ENCODE measurements at regions not wholly inside any gene's neighbourhood (a gene's known extent, or its start where the extent isn't known, plus 50 kb on each side); places are given as distances from the start of the nearest gene placed in this dataset.

DNA sequence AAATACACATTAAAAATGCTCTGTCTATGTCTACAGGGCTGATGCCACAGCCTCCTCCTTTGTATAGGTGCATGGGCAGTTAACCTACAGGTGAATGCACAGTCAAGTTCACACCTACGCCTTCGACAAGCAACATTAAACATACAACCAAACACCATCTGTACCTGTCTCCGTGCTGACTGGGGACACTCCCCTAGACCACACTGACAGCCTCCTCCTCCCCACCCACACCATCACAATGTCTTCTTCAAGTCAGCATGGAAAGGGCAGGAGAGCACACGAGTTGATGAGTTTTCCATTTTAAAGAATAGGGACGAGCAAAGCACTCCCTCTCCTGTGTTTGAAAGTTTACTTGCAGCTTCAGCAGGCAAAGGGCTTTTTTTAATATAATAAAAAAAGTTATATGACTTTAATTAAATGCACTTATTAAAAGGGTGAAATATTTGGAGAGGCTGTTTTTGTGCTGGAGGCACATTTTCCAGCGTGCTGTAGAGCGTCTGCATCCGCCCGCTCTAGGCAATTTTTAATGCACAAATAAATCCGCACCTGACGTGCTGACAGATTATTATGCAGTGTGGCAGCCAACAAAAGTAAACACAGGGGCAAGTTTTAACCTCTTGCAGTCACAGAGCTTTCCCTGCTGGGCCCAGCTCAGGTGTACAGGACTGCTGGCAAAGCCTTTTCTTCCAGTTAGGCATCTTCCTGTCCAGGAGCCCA is 367.9 kb downstream of the SOX9 start:
- no peak overlapping the region for H3K27ac ChIP-seq (ENCODE audit: low read depth, low read length)
- no peaks in the 10 kb centered on the region for H3K9me3 ChIP-seq (ENCODE audit: control insufficient read depth in 3 of 3, low read length in 3 of 3)
- peaks cover 0 to 8% (median 6%) of the 10 kb centered on the region in 3 donors for H3K27me3 ChIP-seq (ENCODE audit: control insufficient read depth in 3 of 3, insufficient read depth in 3 of 3, low read length in 3 of 3)
- no peak overlapping the region for H3K4me3 ChIP-seq (ENCODE audit: low read length in 3 of 3)
- H3K36me3 ChIP-seq (ENCODE audit: control insufficient read depth in 3 of 3, insufficient read depth in 3 of 3, low read length in 3 of 3), result no peaks in the 10 kb centered on the region
- H3K9ac ChIP-seq (ENCODE audit: low read depth in 1 of 3, low read length in 3 of 3), result no peak overlapping the region
- H3K4me1 ChIP-seq (ENCODE audit: control insufficient read depth in 3 of 3, insufficient read depth in 3 of 3, low read length in 3 of 3), result no peaks in the 10 kb centered on the region

DNA sequence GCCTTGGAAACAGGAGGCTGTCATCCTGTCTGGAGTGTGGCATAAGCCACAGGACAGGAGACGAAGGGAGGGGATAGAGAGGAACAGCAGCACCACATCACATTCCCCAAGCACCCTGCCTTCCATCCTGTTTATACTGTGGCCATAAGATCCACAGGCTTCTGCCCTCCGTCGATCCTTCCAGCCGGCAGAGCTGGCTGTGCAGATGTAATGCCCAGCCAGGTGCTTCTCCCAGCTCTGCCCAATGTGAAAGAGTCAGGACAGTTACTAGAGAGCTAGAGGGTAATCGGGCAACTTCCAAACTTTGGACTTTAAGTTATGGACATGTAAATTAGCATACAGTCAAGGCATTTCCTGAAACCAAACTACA is 368.4 kb downstream of the SOX9 start:
- H3K9me3 ChIP-seq (ENCODE audit: control insufficient read depth in 3 of 3, low read length in 3 of 3), result no peaks in the 10 kb centered on the region
- no peaks in the 10 kb centered on the region for H3K4me1 ChIP-seq (ENCODE audit: control insufficient read depth in 3 of 3, insufficient read depth in 3 of 3, low read length in 3 of 3)
- no peaks in the 10 kb centered on the region for H3K36me3 ChIP-seq (ENCODE audit: control insufficient read depth in 3 of 3, insufficient read depth in 3 of 3, low read length in 3 of 3)
- H3K9ac ChIP-seq (ENCODE audit: low read depth in 1 of 3, low read length in 3 of 3), result no peak overlapping the region
- no peak overlapping the region for H3K27ac ChIP-seq (ENCODE audit: low read depth, low read length)
- H3K4me3 ChIP-seq (ENCODE audit: low read length in 3 of 3), result no peak overlapping the region
- H3K27me3 ChIP-seq (ENCODE audit: control insufficient read depth in 3 of 3, insufficient read depth in 3 of 3, low read length in 3 of 3), result peaks cover 0 to 8% (median 6%) of the 10 kb centered on the region in 3 donors

DNA sequence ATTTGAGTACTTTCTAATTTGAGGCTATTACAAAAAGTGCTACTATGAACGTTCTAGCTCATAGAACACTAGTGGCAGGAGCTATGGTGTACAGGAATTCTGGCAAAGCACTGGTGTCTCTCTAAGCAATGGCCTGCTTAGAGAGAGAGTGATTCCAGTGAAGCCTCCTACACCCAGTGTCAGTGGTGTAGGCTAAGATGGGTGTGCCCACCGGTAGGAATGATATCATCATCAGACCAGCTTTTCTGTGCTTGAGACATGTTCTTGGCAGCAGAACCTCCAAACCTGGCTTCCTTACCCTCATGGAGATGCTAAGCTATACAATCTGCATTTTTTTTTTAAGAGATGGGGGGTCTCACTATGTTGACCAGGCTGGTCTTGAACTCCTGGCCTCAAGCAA is 370.3 kb downstream of the SOX9 start:
- no peak overlapping the region for H3K27ac ChIP-seq (ENCODE audit: low read depth, low read length)
- H3K36me3 ChIP-seq (ENCODE audit: control insufficient read depth in 3 of 3, insufficient read depth in 3 of 3, low read length in 3 of 3), result no peaks in the 10 kb centered on the region
- H3K27me3 ChIP-seq (ENCODE audit: control insufficient read depth in 3 of 3, insufficient read depth in 3 of 3, low read length in 3 of 3), result peaks cover 0 to 10% (median 6%) of the 10 kb centered on the region in 3 donors

DNA sequence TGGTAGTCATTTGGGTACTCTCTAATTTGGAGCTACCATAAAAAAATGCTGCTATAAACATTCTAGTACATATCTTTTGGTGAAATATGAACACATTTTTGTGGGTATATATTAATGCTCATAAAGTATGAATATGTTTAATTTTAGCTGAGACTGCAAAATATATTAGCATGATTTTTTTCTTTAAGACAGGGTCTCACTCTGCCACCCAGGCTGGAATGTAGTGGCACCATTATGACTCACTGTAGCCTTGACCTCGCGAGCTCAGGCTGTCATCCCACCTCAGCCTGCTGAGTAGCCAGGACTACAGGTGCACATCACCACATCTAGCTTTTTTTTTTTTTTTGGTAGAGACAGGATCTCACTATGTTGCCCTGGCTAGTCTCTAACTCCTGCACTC is 371.7 kb downstream of the SOX9 start:
- Histone ChIP-seq H3K27me3 (ENCODE audit: control insufficient read depth in 3 of 3, insufficient read depth in 3 of 3, low read length in 3 of 3) (peaks cover 0 to 9% (median 6%) of the 10 kb centered on the region in 3 donors), H3K4me3 (ENCODE audit: low read length in 3 of 3) (no peak overlapping the region), H3K9me3 (ENCODE audit: control insufficient read depth in 3 of 3, low read length in 3 of 3) (no peaks in the 10 kb centered on the region), H3K4me1 (ENCODE audit: control insufficient read depth in 3 of 3, insufficient read depth in 3 of 3, low read length in 3 of 3) (no peaks in the 10 kb centered on the region), H3K36me3 (ENCODE audit: control insufficient read depth in 3 of 3, insufficient read depth in 3 of 3, low read length in 3 of 3) (no peaks in the 10 kb centered on the region), H3K27ac (ENCODE audit: low read depth, low read length) (no peak overlapping the region), H3K9ac (ENCODE audit: low read depth in 1 of 3, low read length in 3 of 3) (no peak overlapping the region)

More for the DNA sequence above, 370.3 kb downstream of the SOX9 start:
- Histone ChIP-seq H3K4me1 (ENCODE audit: control insufficient read depth in 3 of 3, insufficient read depth in 3 of 3, low read length in 3 of 3) (no peaks in the 10 kb centered on the region), H3K4me3 (ENCODE audit: low read length in 3 of 3) (no peak overlapping the region), H3K9me3 (ENCODE audit: control insufficient read depth in 3 of 3, low read length in 3 of 3) (no peaks in the 10 kb centered on the region), H3K9ac (ENCODE audit: low read depth in 1 of 3, low read length in 3 of 3) (no peak overlapping the region)

DNA sequence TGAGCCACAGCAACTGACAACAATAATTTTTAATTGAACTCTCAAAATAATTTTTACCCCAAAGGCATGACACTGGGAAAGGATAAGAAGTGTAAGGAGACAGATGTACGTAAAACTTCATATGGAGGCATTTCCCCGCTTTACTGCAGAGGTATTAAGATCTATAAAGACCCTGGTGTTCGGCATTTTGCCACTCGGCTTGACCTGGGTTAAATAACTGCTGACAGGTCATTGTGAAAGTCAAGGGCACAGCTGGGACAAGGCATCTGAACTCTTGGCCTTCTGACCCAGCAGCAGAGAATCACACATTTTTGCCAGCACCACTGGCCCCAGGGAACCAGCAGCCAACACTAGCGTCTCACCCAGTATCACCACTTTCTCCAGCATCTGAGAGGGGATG is 372.1 kb downstream of the SOX9 start:
- H3K4me3 ChIP-seq (ENCODE audit: low read length in 3 of 3), result no peak overlapping the region
- no peak overlapping the region for H3K9ac ChIP-seq (ENCODE audit: low read depth in 1 of 3, low read length in 3 of 3)

DNA sequence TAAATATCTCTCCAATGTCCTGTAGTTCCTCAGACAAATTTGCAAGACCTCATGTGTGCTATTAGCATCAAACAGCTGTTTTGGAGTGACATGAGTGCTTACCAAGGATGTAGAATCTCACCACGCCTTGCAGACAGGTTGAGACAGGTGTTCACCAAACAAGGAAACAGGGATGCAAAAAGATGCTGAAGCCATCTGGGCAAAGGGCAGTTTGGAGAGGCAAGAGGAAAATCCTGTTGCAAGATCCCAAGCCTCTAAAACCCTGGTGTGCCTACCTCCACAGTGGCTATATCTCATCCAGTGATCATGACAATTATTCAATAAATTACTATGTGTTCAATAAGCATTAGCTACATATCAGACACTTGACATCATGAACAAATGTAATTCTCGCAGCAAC is 373.7 kb downstream of the SOX9 start:
- no peaks in the 10 kb centered on the region for H3K4me1 ChIP-seq (ENCODE audit: control insufficient read depth in 3 of 3, insufficient read depth in 3 of 3, low read length in 3 of 3)
- no peak overlapping the region for H3K4me3 ChIP-seq (ENCODE audit: low read length in 3 of 3)
- no peaks in the 10 kb centered on the region for H3K36me3 ChIP-seq (ENCODE audit: control insufficient read depth in 3 of 3, insufficient read depth in 3 of 3, low read length in 3 of 3)
- no peaks in the 10 kb centered on the region for H3K9me3 ChIP-seq (ENCODE audit: control insufficient read depth in 3 of 3, low read length in 3 of 3)
- H3K27ac ChIP-seq (ENCODE audit: low read depth, low read length), result no peak overlapping the region
- peaks cover 0 to 2% (median 0%) of the 10 kb centered on the region in 3 donors for H3K27me3 ChIP-seq (ENCODE audit: control insufficient read depth in 3 of 3, insufficient read depth in 3 of 3, low read length in 3 of 3)
- H3K9ac ChIP-seq (ENCODE audit: low read depth in 1 of 3, low read length in 3 of 3), result no peak overlapping the region

More for the DNA sequence above, 372.1 kb downstream of the SOX9 start:
- Histone ChIP-seq H3K9me3 (ENCODE audit: control insufficient read depth in 3 of 3, low read length in 3 of 3) (no peaks in the 10 kb centered on the region), H3K36me3 (ENCODE audit: control insufficient read depth in 3 of 3, insufficient read depth in 3 of 3, low read length in 3 of 3) (no peaks in the 10 kb centered on the region), H3K27ac (ENCODE audit: low read depth, low read length) (no peak overlapping the region), H3K4me1 (ENCODE audit: control insufficient read depth in 3 of 3, insufficient read depth in 3 of 3, low read length in 3 of 3) (no peaks in the 10 kb centered on the region), H3K27me3 (ENCODE audit: control insufficient read depth in 3 of 3, insufficient read depth in 3 of 3, low read length in 3 of 3) (peaks cover 0 to 5% (median 2%) of the 10 kb centered on the region in 3 donors)

DNA sequence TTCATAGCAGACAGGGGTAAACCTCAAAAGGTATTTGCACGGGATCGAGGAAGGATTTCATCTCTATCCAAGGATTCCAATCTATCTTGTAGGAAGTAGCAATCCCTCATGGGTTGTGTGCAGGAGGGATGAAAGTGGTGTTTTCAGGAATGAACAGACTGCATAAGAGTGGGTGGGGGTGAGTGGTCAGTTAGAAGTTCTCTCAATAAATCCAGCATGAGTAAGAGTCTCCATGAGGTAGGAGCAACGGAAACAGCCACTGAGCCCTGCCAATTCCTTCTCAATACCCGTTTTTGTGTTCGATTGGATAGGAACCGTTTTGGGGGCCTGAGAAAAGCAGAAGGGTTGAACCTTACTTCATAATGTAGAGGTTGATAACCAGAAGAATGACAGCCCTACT is 375.6 kb downstream of the SOX9 start:
- Histone ChIP-seq H3K9ac (ENCODE audit: low read depth in 1 of 3, low read length in 3 of 3) (no peak overlapping the region), H3K4me1 (ENCODE audit: control insufficient read depth in 3 of 3, insufficient read depth in 3 of 3, low read length in 3 of 3) (no peaks in the 10 kb centered on the region), H3K9me3 (ENCODE audit: control insufficient read depth in 3 of 3, low read length in 3 of 3) (no peaks in the 10 kb centered on the region), H3K27ac (ENCODE audit: low read depth, low read length) (no peak overlapping the region), H3K36me3 (ENCODE audit: control insufficient read depth in 3 of 3, insufficient read depth in 3 of 3, low read length in 3 of 3) (no peaks in the 10 kb centered on the region), H3K4me3 (ENCODE audit: low read length in 3 of 3) (no peak overlapping the region), H3K27me3 (ENCODE audit: control insufficient read depth in 3 of 3, insufficient read depth in 3 of 3, low read length in 3 of 3) (peaks cover 0 to 2% (median 0%) of the 10 kb centered on the region in 3 donors)

DNA sequence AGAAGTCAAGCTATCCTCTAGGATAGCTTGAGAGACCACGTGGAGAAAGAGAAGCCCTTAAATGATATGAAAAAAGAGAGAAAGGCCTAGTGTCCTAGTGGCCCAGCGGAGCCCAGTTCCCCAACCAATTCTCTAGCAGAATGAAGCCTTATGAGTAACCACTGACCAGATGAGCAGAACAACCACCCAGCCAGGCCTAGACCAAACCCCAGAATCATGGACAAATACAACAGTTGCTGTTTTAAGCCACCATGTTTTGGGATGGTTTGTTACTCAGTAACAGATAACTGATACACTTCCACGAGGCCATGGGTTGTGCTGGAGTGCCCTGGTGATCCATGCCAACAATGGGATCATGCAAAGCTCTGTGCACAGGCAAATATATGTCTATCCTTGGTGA is 377.1 kb downstream of the SOX9 start:
- no peak overlapping the region for H3K9ac ChIP-seq (ENCODE audit: low read depth in 1 of 3, low read length in 3 of 3)
- H3K4me3 ChIP-seq (ENCODE audit: low read length in 3 of 3), result no peak overlapping the region
- H3K4me1 ChIP-seq (ENCODE audit: control insufficient read depth in 3 of 3, insufficient read depth in 3 of 3, low read length in 3 of 3), result no peaks in the 10 kb centered on the region
- no peaks in the 10 kb centered on the region for H3K9me3 ChIP-seq (ENCODE audit: control insufficient read depth in 3 of 3, low read length in 3 of 3)
- no peak overlapping the region for H3K27ac ChIP-seq (ENCODE audit: low read depth, low read length)
- peaks cover 0 to 2% (median 0%) of the 10 kb centered on the region in 3 donors for H3K27me3 ChIP-seq (ENCODE audit: control insufficient read depth in 3 of 3, insufficient read depth in 3 of 3, low read length in 3 of 3)
- no peaks in the 10 kb centered on the region for H3K36me3 ChIP-seq (ENCODE audit: control insufficient read depth in 3 of 3, insufficient read depth in 3 of 3, low read length in 3 of 3)

DNA sequence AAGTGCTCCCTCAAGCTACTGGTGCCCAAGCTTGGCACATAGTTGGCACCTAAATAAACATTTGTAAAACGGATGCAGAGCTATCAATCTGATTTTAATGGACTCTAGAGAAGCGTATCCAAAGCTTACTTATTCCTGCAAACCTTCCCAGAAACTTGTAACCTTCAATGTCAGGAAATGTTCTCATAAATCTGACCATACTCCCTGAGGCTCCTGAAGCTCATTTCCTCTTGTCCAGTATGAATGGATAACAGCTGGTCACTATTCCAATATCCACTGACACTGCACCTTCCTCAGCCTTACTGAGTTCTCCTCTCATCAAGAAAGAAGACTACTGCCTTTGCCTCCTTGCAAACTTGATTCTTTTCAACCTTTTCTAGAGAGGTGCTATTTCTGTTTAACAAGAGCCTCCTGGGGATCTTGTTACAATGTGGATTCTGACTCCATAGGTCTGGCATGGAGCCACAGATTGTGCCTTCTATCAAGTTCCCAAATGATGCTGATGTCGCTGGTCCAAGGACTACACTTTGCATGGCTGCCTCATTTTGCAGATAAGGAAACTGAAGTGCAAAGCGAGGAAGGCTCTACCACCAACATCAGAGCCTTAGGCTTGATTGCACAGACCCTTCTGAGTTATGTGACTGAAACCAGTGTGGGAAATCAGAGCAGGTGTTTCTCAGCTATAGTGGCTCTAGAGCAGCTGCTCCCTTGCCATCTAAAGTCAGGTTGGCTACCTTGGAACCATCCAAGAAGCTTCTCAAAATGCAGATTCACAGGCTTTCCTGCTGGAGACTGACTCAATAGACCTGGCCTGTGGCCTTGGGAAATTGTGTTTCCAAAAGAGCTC is 377.8 kb downstream of the SOX9 start:
- no peak overlapping the region for H3K4me3 ChIP-seq (ENCODE audit: low read length in 3 of 3)
- H3K36me3 ChIP-seq (ENCODE audit: control insufficient read depth in 3 of 3, insufficient read depth in 3 of 3, low read length in 3 of 3), result no peaks in the 10 kb centered on the region
- H3K9ac ChIP-seq (ENCODE audit: low read depth in 1 of 3, low read length in 3 of 3), result no peak overlapping the region
- no peak overlapping the region for H3K27ac ChIP-seq (ENCODE audit: low read depth, low read length)
- peaks cover 0 to 2% (median 0%) of the 10 kb centered on the region in 3 donors for H3K27me3 ChIP-seq (ENCODE audit: control insufficient read depth in 3 of 3, insufficient read depth in 3 of 3, low read length in 3 of 3)
- no peaks in the 10 kb centered on the region for H3K4me1 ChIP-seq (ENCODE audit: control insufficient read depth in 3 of 3, insufficient read depth in 3 of 3, low read length in 3 of 3)
- H3K9me3 ChIP-seq (ENCODE audit: control insufficient read depth in 3 of 3, low read length in 3 of 3), result no peaks in the 10 kb centered on the region

All from skeletal muscle tissue (tissue), 3 donors.